ENCODE measurements at regions not wholly inside any gene's neighbourhood (a gene's known extent, or its start where the extent isn't known, plus 50 kb on each side); places are given as distances from the start of the nearest gene placed in this dataset.

GRCh38 chrX:130485870-130486269 lies 84.1 kb downstream of the RBMX2 start:
- TF ChIP-seq CTCF (IDR thresholded peaks at IDR 0.05; ENCODE audit: borderline replicate concordance, extremely low read depth, low read length, poor library complexity, severe bottlenecking) (no peak), EZH2 (IDR thresholded peaks at IDR 0.05; ENCODE audit: borderline replicate concordance, low read depth, low read length, severe bottlenecking) (no peak)

Measured in DND-41 (cell line).